Activated CD4-positive, CD25-positive, alpha-beta regulatory T cell (primary cell): ENCODE measurements at regions not wholly inside any gene's neighbourhood (a gene's known extent, or its start where the extent isn't known, plus 50 kb on each side); places are given as distances from the start of the nearest gene placed in this dataset.

Source experiments
- DNase-seq, 4 experiments: peaks; one replicate each; lab custom pipeline; 2025; lab: John Stamatoyannopoulos, UW

DNA sequence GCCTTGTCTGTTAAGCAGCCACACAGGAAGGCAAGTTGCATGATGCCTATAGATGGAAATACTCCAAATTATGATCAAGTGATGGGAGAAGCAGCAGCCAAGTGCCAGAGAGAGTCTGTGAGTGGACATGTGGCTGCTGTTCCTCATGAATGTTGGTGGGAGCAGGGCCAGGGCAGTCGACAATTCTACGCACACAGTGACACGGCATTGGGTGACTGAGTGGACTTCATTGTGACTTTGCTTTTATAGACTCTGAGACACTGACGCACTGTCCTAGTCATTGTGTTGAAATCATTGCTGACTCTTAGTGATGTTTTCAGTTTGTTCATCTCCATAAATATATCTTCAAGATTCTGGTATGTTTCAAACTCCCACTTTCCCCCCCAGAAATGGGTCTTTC is 246.3 kb upstream of the SEMA6D start:
- no peak for DNase-seq

DNA sequence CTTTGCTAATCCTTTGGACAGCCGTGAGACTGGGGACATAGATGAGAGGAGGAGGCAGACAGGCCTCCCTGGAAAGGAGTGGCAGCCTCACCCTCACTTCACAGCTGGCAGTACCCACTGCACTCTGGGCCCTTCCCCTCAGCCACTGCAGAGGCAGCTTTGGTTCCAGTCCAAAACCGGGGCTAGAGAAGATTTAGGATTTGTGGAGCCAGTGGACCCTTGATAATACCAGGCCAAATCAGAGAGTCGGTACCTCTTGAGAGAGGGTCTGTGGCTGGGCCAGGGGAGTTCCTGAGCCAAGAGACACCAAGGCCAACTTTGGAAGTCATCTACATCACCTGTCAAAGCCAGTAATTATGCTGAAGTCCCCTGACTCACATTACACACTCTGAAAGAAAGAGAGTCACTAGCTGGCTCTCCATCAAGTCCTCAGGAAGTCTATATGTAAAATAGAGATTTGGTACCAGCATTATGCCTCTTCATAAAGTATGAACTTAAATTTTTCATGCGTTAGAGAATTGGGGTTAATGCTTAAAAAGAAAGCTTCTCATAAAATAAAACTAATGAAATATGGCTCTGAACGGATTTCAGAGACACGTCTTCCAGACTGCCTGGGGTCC is 244.1 kb upstream of the SEMA6D start:
- no peak for DNase-seq

DNA sequence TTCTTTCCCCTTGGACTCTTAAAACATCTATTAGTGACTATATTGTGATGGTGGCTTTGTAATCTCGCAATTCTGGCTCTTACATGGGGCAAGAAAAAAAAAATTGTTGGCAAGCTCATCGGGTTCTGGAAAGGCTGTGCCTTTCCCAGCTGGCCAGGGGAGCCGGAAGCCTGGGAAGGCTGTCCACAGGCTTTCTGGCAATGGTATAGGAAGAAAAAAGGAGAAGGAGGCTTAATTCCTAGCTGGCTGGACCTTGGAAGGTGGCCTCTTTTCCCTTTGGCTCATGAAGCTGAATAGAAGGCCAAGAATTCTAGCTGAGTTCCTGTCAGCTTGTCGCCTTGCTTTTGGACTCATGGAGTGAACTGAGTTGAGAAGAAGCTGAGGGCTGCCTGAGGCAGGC is 243.5 kb upstream of the SEMA6D start:
- no peak for DNase-seq

DNA sequence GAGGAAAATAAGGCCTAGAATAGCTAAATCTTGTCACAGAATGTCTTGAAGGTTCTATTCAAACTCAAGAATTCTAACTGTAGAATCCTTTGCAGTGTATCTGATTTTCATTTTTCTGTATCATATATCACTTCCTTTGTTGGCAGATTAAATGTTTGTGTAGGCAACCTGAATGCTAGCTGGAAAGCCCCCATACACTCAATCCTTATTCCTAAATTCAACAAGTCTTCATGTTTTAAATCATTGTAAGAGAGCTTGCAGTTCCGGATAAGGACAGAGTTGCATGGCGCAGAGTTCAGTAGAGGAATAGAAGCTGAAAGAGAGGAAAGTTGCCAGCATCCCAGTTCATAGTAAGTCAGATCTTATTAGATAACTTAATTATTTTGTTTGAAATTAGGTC is 242.0 kb upstream of the SEMA6D start:
- no peak for DNase-seq

DNA sequence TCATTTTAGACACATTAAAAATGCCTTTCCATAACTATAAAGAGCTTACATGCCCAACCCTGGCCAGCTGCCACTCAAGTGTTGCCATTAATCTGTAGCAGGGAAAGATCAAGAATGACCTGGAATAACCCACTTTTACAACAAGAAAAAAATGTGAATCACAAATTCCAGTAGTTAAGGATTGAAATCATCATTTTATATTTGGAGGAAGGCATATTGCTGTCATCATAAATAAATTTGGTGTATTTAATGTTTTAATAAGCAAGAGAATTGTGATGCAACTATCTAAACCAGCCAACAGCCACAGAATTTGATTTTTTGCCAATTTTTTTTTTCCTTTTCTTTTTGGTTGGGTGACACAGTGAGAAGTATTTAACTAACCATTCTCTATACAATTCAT is 240.0 kb upstream of the SEMA6D start:
- no peak for DNase-seq

DNA sequence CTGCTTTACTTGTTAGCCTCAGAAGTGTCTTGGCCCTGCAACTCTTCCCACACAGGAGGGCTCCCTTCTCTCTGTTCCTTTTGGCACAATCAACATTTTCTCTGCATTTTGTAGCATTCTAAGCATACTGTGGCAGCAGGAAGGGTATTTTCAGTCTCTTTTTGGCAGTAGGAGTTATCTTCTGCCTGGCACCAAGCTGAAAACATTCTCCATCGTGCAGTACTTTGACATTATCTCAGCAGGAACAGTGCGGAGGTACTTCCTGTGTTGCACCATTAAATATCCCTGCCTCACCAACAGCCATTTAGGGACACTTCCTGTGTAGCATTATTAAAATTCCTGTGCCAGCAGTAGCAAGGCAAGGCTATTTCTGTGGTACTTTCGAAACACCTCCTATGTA is 233.2 kb upstream of the SEMA6D start:
- no peak for DNase-seq

DNA sequence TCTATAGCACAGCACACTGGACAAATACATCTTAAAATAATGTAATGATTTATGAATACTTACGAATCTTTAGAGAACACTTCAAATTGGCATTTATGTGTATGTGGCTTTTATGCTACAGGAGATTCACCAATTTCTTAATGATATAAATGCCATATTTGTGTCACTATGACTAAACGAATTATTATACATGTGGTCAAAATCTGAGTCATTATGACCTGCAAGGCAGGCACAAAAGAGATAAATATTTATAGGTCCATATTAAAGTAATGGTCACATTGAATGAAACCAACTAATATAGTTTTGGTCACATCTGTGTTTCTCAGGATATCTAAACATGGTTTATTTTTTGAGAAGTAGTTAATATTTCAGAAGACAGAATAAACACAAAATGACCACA is 232.3 kb upstream of the SEMA6D start:
- no peak for DNase-seq

DNA sequence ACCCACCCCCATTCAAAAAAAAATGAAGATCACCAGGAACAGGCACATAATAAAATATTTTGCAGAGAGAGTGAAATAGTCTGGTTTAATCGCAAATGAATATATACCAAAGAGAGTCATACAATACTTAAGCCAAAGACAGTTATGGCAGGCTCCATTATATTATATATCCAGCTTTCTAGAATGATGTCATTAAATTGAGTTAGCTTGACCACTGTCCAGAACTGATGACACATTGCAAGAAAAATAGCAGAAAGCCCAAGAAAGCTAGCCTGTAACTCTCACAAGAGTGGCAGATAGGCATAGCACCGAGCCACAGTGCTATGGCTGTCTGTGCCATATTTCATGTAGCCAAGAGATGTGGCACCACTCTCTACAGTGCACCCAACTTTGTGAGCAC is 231.9 kb upstream of the SEMA6D start:
- no peak for DNase-seq

DNA sequence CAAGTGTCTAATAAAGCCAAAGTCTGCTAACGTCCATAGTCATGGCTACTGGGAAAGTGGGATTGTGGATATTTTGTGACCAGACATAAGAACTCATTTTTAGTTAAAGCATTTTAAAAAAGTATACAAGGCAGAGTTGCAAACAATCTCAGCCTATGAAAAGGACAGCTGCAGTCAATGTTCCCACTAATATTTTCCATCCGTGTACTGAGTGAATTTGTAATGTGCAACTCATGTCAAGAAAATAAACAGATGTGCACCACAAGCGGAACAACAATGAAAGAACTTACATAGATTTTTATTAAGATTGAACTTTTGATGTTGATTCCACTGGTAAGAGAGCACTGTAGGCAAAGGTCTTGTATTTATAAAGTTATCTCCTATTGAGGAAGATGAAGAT is 231.3 kb upstream of the SEMA6D start:
- DNase-seq = no peak

DNA sequence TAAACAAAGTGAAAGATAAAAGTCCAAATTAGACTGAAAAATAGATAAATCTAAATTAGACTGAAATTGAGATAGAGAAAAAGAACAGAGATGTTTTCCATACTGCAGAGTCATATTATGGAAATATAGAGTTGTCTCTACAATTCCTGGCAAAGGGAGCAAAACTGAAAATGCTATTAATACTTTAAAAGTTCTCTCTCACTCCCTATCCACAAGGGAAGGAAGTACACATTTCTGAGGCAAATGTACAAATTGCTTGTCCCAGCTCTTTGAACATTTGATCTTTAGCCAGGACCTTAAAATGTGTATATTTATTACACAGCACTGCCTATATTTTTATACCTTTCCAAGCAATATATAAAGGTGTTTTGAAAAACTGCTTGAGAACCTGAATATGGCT is 225.1 kb upstream of the SEMA6D start:
- no peak for DNase-seq

DNA sequence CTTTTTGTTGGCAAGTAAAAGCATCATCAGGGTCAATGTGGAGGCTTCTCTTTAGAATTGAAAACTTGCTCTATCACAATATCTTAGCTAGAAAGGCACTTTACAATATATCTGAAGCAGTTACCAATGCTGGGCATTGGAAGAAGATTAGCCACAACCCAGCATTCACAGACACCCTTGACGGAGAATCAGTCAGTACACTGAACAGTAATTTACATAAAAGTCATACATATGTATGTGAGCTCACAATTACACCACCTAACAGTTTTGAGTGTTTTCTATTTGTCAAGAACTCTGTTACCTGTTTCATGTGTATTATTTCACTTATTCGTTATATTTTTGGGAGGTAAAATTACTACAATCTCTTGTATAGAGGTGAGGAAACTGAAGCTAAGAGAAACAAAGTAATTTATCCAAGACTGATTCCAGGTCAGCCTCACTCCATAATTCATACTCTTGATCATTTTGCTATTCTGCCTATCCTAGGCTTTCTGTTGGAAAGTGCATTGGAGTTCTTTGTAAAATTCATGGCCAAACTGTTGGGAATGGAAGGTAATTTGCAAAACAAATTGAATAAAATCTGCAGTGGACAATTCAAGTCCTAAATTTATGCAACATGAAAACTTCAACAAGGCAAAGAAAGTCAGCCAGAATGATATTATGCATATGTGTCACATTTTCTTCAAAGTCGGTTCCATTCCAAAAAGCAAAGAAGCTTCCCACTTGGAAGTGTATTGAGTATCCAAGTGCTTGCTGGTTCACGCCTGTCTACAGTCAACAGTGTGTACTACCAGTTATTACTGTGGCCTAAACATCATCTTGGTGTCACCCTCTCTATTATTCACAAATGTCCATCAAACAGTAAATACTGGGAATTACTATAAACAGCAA is 223.7 kb upstream of the SEMA6D start:
- no peak for DNase-seq

DNA sequence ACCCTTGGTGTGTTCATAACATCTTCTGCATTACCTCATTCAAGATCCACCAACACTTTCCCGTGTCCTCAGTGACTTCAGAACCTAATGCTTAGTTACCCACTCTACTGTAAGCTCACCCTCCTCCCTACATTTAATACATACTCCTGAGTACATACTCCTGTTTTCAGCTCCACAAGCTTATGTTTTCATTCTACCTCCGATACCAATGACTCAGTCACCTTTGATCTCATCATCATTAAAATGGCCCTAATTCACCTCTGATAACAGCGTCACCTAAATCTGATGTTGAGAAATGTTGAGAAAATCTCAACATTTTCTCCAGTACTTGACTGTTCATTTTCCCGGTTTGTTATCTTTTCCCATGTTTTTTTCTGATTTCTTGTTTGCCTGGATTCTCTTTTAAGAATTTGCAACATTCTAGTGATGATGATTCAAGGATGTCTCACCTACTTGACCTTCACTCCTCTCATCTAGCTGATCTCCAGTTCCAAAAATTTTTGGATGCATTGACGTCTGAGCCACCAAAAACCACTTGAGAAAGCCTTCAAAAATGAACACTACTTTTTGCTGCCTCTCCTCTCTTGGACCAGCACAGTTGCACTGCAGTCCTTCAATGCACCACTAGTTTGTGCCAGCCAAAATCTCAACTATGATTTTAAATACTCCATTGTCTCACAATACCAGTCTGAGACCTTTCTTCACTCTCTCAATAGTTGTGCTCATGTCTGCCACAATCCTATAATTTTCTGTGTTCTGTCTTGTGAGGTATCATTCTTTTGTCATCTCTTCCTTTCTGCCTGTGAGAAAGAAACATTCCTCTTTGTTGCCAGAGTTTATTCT is 220.7 kb upstream of the SEMA6D start:
- DNase-seq = no peak

DNA sequence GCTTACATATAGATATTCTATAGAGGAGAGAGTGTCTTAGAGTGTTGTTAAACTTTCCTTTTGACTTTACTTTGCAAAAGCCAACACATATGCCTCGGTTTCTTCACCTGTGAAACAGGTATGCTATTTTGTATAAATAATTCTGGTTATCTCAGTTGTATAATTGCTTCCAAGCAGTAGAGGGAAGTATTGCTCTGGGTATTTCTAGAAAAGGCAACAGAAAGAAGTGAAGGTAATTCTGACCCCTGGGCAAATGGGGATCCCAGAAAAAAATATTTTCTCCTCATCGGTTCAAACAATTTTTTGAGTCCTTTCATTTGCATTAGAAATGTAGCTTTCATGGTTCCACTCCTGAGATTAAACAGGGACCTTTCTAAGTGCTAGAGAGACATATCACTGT is 216.5 kb upstream of the SEMA6D start:
- no peak for DNase-seq

DNA sequence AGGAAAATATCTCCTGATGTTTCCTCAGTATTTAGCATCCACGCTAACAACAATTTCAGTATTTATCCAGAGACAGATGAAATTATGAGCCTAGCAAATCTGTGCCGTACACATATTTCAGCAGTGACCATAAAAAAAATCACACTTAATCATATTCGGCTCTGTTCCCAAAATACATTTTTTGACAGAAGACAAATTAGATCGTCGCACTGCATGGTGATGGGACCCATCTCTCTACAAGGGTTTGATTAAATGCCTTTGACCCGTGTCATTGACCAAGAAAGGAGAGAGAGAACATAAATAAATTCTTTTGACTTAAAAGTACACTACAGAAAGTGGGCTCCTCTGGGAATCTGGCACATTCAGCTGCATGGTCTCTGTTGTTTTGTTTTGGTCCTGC is 215.3 kb upstream of the SEMA6D start:
- DNase-seq = no peak

DNA sequence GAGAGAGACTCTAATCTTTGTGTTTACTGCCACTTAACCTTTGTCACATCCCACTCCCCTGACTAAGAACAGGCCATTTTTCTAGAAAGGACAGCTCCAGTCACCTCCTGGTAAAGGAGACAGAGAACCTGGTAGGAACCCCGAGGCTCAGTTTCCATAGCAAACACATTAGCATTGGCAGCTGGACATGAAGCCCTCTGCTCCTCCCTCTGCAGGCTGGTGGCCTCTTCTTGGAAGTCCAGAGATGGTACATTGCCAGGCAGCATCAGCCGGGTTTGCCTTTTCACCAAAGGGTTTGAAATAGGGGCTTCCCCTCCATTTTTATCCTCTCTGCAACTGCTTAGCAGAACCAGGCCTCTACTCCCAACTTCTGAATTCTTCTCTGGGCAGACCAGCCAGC is 213.4 kb upstream of the SEMA6D start:
- DNase-seq = no peak

DNA sequence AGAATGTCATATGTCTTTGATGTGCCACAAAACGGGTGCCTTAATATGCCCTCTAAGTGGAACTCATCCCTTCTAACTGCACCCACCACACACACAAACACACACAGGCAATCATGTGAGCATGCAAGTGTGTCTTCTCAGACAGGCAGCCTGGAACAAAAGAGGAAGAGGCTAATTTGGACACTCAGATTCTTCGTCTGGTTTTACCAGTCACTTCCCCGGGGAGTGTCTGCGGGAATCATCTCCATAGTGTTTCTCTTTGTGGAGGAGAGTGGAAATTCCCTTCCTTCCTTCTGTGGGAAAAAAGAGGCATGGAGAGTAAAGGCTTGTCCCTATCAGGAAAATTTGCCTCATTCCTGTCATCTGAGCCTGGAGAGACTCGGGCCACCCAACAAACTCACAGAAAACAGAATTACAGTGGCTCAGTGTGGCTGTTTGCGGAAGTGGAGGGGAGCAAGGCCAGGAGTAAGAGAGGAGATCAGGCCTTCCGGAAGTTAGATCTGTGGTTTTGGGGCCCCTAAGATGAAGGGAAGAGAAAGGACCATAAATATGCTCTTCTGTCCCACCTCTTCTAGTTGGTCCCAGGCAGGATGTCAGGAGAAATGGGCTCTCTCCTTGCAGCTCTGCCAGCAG is 212.6 kb upstream of the SEMA6D start:
- DNase-seq = no peak

DNA sequence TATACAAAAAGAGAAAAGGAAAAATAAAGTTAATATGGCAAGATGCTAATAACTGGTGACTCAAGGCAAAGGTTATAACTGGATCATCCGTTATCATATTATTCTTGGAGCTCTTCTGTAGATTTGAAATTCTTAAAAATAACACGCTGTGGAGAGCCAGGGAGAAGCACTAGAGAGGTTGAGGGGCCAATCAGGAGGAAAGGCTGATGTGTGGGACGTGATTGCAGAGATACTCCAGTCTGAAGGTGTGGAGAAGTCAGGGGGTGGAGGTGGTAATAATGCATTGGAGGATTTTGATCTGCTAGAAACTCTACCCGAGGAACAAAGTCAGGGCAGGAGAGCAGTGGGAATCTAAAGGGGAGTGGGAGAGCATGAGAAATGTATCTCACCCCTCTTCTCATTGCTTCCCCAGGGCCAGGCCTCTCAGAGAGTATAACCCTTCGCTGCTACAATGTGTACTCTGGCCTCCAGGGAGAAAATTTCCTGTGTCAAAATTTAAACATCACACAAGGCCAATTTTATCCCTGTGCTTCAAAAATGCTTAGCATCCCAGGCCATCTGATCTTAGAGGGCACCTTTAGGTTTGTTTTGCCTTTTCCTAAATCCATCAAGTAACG is 211.5 kb upstream of the SEMA6D start:
- DNase-seq = no peak

DNA sequence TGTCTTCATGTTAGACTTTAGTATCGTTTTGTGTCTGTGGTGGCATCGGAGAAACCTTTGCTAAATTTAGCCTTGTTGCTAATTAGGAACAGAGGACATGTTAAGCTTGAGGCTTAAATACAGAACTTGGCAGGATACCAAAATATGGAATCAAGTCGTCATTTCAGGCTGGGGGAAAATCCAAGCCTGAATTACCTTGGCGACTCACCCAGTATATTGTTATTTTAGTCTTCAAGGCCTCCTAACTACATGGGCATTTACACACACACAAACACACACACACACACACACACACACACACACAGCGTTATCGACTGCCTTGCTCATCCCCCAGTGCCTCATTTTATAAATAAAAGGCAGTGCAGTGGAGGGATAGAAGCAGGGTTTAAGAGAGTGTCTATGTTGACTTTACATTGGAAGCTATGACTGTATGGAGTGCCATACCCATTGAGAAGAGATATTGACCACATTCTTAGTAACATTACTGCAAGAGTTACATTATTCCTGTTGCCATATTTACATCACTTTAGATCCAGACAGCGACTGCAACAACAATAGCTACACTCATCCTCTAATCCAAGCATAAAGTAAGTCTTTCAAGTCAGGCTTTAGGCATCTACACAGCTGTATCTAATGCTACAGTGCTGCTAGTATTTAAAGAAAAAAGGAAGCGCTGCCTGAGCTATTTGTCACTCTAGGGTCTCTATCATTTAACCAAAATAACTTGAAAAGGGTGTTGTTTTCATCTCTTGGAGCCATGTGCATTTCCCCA is 210.8 kb upstream of the SEMA6D start:
- DNase-seq = no peak

DNA sequence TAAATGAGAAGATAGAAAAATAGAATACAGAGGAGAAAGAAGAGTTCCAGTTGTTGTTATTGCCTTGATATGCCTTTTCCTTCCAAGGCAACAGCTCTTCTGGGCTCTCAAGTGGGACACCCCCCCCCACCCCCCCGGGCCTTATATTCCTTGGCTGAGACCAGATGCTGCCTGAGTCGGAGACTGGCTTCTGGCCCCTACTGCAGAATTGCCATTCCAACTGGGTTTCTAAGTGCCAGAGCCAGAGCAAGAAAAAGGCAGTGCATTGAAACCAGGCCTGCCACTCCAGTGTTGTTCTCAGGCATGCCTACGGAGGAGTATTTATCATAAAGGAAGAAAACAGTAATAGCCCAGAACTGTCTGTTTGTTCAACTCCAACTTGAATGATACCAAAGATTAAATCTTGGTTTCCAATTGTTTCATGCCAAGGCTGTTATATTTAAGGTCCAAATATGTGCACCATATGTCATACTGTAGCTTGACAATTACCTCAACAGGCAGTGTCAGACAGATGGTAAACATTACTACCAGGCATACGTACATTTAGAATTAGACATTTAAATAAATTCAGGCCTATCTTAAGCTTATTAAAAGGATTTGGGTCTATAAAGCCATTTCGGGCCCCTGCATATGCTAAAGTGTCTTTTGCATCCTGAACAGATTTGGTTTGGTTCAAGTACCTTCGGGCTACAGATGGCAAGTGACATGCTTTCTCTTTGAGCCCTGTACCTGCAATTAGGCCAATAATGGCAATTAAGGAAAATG is 209.9 kb upstream of the SEMA6D start:
- DNase-seq = no peak

DNA sequence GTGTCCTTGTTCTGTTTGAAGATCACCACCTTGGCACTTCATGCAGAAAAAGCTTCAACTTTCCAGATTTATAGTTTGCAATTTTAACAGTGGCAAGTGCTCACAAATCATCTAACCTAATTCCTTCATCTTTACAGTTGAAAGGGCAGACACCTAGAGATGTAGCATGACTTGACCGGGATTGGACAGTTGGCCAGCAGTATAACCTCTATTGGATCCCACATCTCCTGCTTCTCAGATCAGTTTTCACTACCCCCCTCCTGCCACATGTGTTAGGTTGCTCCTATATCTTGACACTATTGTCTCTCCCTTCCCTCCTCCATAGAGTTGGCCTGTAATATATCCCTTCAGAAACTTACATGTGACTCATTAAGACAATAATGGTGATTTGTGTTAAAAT is 206.0 kb upstream of the SEMA6D start:
- DNase-seq = no peak
